IMR-90 (cell line): ENCODE measurements at regions not wholly inside any gene's neighbourhood (a gene's known extent, or its start where the extent isn't known, plus 50 kb on each side); places are given as distances from the start of the nearest gene placed in this dataset.

Experiments used
- ATAC-seq: fragments of 200-7000 bp; cut with Tn5 transposase; 2 replicates; pipeline ENCODE4 v1.9.1; 2020; ENCODE audit warnings: low read depth, mild to moderate bottlenecking, moderate library complexity
- BruUV-seq: library from RNA; stranded (reverse); fragments of 400-500 nt; replicated peaks from 2 replicates; lab custom pipeline; 2021; lab: Mats Ljungman, UMichigan
- CTCF ChIA-PET: fragments of 300-600 bp; formaldehyde crosslinking; extraction: SDS; loops from one replicate; lab custom pipeline; 2021; ENCODE audit warnings: antibody characterized with exemption; lab: Yijun Ruan, JAX
- POLR2A ChIA-PET: fragments of 300-600 bp; sonication (Branson Sonifier 250); formaldehyde crosslinking; loops from one replicate; lab custom pipeline; 2022; ENCODE audit warnings: antibody characterized with exemption; ENCODE audit not compliant: unreplicated experiment; lab: Charles Lee
- DNase-seq: peaks from one replicate; pipeline ENCODE4 v3.0.0; 2013
- H2AFZ ChIP-seq: replicated peaks from 2 replicates; pipeline ENCODE3; 2013; ENCODE audit warnings: low read length, mild to moderate bottlenecking; ENCODE audit not compliant: poor library complexity
- H2AK5ac ChIP-seq: 2 replicates; pipeline ENCODE4 v1.6.1; 2013; ENCODE audit warnings: low read depth, low read length, inconsistent platforms
- H2AK9ac ChIP-seq: replicated peaks from 2 replicates; pipeline ENCODE3; 2013; ENCODE audit warnings: mild to moderate bottlenecking, low read depth, low read length, moderate library complexity; ENCODE audit not compliant: poor library complexity
- H2BK120ac ChIP-seq: 2 replicates; pipeline ENCODE4 v1.6.1; 2013; ENCODE audit warnings: low read depth, low read length, inconsistent platforms
- H2BK15ac ChIP-seq: 3 replicates; pipeline ENCODE4 v1.6.1; 2013; ENCODE audit warnings: low read depth, low read length, inconsistent platforms
- H2BK20ac ChIP-seq: 2 replicates; pipeline ENCODE4 v1.6.1; 2013; ENCODE audit warnings: low read depth, mild to moderate bottlenecking, inconsistent platforms, low read length, moderate library complexity
- H2BK5ac ChIP-seq: 2 replicates; pipeline ENCODE4 v1.6.1; 2013; ENCODE audit warnings: mild to moderate bottlenecking, low read depth, low read length, inconsistent platforms; ENCODE audit not compliant: poor library complexity, severe bottlenecking
- H3K14ac ChIP-seq: replicated peaks from 2 replicates; pipeline ENCODE4 v1.6.1; 2013; ENCODE audit warnings: low read depth, low read length, inconsistent platforms
- H3K18ac ChIP-seq: 2 replicates; pipeline ENCODE4 v1.6.1; 2013; ENCODE audit warnings: low read depth, low read length, control low read depth
- H3K23ac ChIP-seq: 2 replicates; pipeline ENCODE4 v1.6.1; 2013; ENCODE audit warnings: low read depth, low read length, inconsistent platforms
- H3K27ac ChIP-seq: 2 replicates; pipeline ENCODE4 v1.5.1; 2013; ENCODE audit warnings: mild to moderate bottlenecking, control low read depth, low read length; ENCODE audit not compliant: insufficient read depth
- H3K27me3 ChIP-seq: 2 replicates; pipeline ENCODE4 v1.6.1; 2013; ENCODE audit warnings: low read length; ENCODE audit not compliant: control insufficient read depth, insufficient read depth
- H3K36me3 ChIP-seq: 2 replicates; pipeline ENCODE4 v1.6.1; 2013; ENCODE audit warnings: low read length, mixed read lengths; ENCODE audit not compliant: control insufficient read depth, insufficient read depth
- H3K4ac ChIP-seq: 2 replicates; pipeline ENCODE4 v1.6.1; 2013; ENCODE audit warnings: low read depth, low read length, inconsistent platforms
- H3K4me1 ChIP-seq: 2 replicates; pipeline ENCODE4 v1.6.1; 2013; ENCODE audit warnings: low read length, mixed read lengths; ENCODE audit not compliant: control insufficient read depth, insufficient read depth
- H3K4me2 ChIP-seq: 2 replicates; pipeline ENCODE4 v1.6.1; 2013; ENCODE audit warnings: low read depth, mild to moderate bottlenecking, control low read depth, low read length, moderate library complexity
- H3K4me3 ChIP-seq: 2 replicates; pipeline ENCODE4 v1.5.1; 2013; ENCODE audit warnings: low read depth, mild to moderate bottlenecking, control low read depth, low read length, moderate library complexity; ENCODE audit not compliant: insufficient read depth
- H3K56ac ChIP-seq: 2 replicates; pipeline ENCODE4 v1.6.1; 2013; ENCODE audit warnings: low read length, inconsistent platforms; ENCODE audit not compliant: insufficient read depth; ENCODE audit errors: extremely low read depth
- H3K79me1 ChIP-seq, 2 experiments: 2 replicates each; pipeline ENCODE4 v1.6.1; 2013; ENCODE audit warnings: low read length in 2 of 2, inconsistent platforms in 1 of 2, low read depth in 1 of 2
- H3K9ac ChIP-seq: 2 replicates; pipeline ENCODE4 v1.6.1; 2013; ENCODE audit warnings: low read depth, low read length, control low read depth
- H3K9me1 ChIP-seq: 2 replicates; pipeline ENCODE4 v1.6.1; 2013; ENCODE audit warnings: low read length, inconsistent platforms; ENCODE audit not compliant: insufficient read depth
- H3K9me3 ChIP-seq: 2 replicates; pipeline ENCODE4 v1.6.1; 2013; ENCODE audit warnings: low read length; ENCODE audit not compliant: control insufficient read depth, insufficient read depth
- H4K20me1 ChIP-seq: 2 replicates; pipeline ENCODE4 v1.6.1; 2013; ENCODE audit warnings: low read length, inconsistent platforms; ENCODE audit not compliant: insufficient read depth
- H4K5ac ChIP-seq: 2 replicates; pipeline ENCODE4 v1.6.1; 2013; ENCODE audit warnings: mild to moderate bottlenecking, low read depth, low read length, control low read depth
- H4K8ac ChIP-seq, 2 experiments: 2 replicates each; pipeline ENCODE4 v1.6.1; 2013; ENCODE audit warnings: low read depth in 2 of 2, low read length in 2 of 2, control low read depth in 1 of 2, inconsistent platforms in 1 of 2
- H4K91ac ChIP-seq: 2 replicates; pipeline ENCODE4 v1.6.1; 2013; ENCODE audit warnings: low read depth, low read length, inconsistent platforms; ENCODE audit not compliant: insufficient read depth
- CHD1 ChIP-seq: IDR thresholded peaks from 2 replicates; pipeline ENCODE4 v1.6.1; 2012; ENCODE audit warnings: low read depth, low read length, improper control_type of control experiment
- POLR2A ChIP-seq: IDR thresholded peaks from 2 replicates; pipeline ENCODE4 v1.6.1; 2012; ENCODE audit warnings: mild to moderate bottlenecking, low read depth, low read length
- RAD21 ChIP-seq: IDR thresholded peaks from 2 replicates; pipeline ENCODE4 v1.6.1; 2012; ENCODE audit warnings: low read length, improper control_type of control experiment
- WGBS, 2 experiments: methylation state at CpG; one replicate each; pipeline versions ENCODE4 v1.1.5 to v1.1.7; 2013; ENCODE audit warnings: missing lambda C conversion rate in 2 of 2; ENCODE audit not compliant: insufficient read length in 1 of 2; ENCODE audit errors: extremely low coverage in 2 of 2; 5-methylcytosine and 5-hydroxymethylcytosine counted together
- dilution Hi-C: fragments of 300-500 bp; cut with HindIII; formaldehyde crosslinking; loops from one replicate; pipeline ENCODE4 v1.14.3; 2018; ENCODE audit warnings: low sequenced_read_pairs; ENCODE audit not compliant: unreplicated experiment
- in situ Hi-C: fragments of 300-500 bp; cut with MboI; formaldehyde crosslinking; loops from 3 replicates; pipeline ENCODE4 v1.14.3; 2019; ENCODE audit warnings: low sequenced_read_pairs, inconsistent platforms, mixed read lengths
- intact Hi-C: fragments of 100-400 bp; cut with micrococcal nuclease; formaldehyde crosslinking; loops from 2 replicates; pipeline ENCODE4 v1.10.0; 2022
- TF ChIP-seq, protein P1 (sequence below): fragments of 150-350 bp; IDR thresholded peaks from 2 replicates; pipeline ENCODE4 v1.6.1; 2017; ENCODE audit warnings: mild to moderate bottlenecking, antibody characterized with exemption, low read length, low read depth
- TF ChIP-seq, protein P2 (sequence below): conservative IDR thresholded peaks from 2 replicates; pipeline ENCODE4 v1.5.1; 2012; ENCODE audit warnings: mild to moderate bottlenecking, low read depth, low read length, improper control_type of control experiment

DNA sequence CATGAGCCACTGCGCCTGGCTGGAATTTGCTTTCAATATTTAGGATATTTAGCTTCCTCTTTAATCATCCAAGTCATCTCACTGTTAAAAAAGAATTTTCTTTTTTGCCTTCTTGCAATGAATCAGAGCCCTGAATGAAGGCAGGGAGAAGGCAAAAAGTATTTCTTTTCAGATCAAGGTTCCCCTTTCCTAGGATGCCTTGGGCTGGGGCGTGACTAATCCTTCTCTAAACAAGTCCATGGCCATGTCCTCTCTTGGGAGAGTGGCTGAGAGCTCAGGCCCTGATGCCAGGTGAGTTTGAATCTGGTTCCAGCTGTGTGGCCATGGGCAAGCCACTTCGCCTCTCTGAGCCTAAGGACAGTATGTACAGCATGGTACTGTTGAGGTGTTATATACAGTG lies 84.8 kb upstream of the NEURL1B start:
- intact Hi-C loops = no loop called here

More for the DNA sequence above, 84.8 kb upstream of the NEURL1B start:
- WGBS, 2 experiments = no CpG with 5 or more reads among the region's 3 CpGs
- in situ Hi-C loops (no loop called here), dilution Hi-C loops (no loop called here)
- Histone ChIP-seq H3K79me1 (no peaks in the 10 kb centered on the region), H2BK20ac (no peak overlapping the region), H3K18ac (no peak overlapping the region), H3K36me3 (no peaks in the 10 kb centered on the region), H2AFZ (no peak overlapping the region), H3K4me2 (no peak overlapping the region), H3K14ac (no peak overlapping the region), H3K4me1 (peaks cover 10% of the 10 kb centered on the region; the same call in 1 of the 2 replicates), H2AK5ac (no peak overlapping the region), H3K9me1 (no peaks in the 10 kb centered on the region; the same call in 1 of the 2 replicates), H3K27ac (no peak overlapping the region), H3K27me3 (peaks cover 45% of the 10 kb centered on the region), H3K9me3 (no peaks in the 10 kb centered on the region), H2BK15ac (no peak overlapping the region), H4K20me1 (no peaks in the 10 kb centered on the region), H3K4ac (no peak overlapping the region), H2AK9ac (no peak overlapping the region), H3K23ac (no peak overlapping the region), H3K4me3 (no peak overlapping the region), H4K91ac (no peak overlapping the region), H3K56ac (no peak overlapping the region), H3K9ac (no peak overlapping the region), H4K8ac (no peak overlapping the region), H4K5ac (no peak overlapping the region), H2BK120ac (no peak overlapping the region), H2BK5ac (no peak overlapping the region)
- CTCF ChIA-PET = no interaction called here
- POLR2A ChIA-PET = no interaction called here
- TF ChIP-seq RAD21 (no peak), POLR2A (no peak), CHD1 (no peak)
- TF ChIP-seq, protein P1, sequence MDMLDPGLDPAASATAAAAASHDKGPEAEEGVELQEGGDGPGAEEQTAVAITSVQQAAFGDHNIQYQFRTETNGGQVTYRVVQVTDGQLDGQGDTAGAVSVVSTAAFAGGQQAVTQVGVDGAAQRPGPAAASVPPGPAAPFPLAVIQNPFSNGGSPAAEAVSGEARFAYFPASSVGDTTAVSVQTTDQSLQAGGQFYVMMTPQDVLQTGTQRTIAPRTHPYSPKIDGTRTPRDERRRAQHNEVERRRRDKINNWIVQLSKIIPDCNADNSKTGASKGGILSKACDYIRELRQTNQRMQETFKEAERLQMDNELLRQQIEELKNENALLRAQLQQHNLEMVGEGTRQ = no peak
- TF ChIP-seq, protein P2, sequence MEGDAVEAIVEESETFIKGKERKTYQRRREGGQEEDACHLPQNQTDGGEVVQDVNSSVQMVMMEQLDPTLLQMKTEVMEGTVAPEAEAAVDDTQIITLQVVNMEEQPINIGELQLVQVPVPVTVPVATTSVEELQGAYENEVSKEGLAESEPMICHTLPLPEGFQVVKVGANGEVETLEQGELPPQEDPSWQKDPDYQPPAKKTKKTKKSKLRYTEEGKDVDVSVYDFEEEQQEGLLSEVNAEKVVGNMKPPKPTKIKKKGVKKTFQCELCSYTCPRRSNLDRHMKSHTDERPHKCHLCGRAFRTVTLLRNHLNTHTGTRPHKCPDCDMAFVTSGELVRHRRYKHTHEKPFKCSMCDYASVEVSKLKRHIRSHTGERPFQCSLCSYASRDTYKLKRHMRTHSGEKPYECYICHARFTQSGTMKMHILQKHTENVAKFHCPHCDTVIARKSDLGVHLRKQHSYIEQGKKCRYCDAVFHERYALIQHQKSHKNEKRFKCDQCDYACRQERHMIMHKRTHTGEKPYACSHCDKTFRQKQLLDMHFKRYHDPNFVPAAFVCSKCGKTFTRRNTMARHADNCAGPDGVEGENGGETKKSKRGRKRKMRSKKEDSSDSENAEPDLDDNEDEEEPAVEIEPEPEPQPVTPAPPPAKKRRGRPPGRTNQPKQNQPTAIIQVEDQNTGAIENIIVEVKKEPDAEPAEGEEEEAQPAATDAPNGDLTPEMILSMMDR = no peak
- no TSS peak for BruUV-seq
- DNase-seq (peak; percentile 8), ATAC-seq (no peak)
